Fibroblast of gingiva (primary cell): ENCODE measurements at regions not wholly inside any gene's neighbourhood (a gene's known extent, or its start where the extent isn't known, plus 50 kb on each side); places are given as distances from the start of the nearest gene placed in this dataset.
A peak's percentile ranks its signal among the peaks of the same experiment; 100 is the strongest.

Experiments used
- DNase-seq: peaks from one replicate; pipeline ENCODE4 v3.0.0-alpha.2; 2011; ENCODE audit warnings: low read depth

DNA sequence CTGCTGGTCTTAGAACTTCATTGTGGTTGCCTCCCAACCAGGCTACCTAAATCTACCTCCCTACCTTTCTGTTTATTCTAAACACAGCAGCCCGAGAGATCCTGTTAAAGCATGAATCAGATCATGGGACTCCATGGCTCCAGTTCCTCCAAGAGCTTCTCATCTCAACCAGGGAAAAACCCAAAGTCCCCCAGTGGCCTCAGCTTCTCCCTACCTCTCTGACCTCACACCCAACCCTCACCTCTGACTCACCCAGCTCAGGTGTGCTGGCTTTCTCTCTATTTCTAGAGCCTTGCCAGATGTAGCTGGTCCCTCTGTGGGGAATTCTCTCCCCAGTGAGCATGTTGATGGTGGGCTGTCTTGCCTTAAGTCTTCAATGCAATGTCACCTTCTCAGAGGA lies 93.8 kb upstream of the COPS8 start:
- no peak for DNase-seq

DNA sequence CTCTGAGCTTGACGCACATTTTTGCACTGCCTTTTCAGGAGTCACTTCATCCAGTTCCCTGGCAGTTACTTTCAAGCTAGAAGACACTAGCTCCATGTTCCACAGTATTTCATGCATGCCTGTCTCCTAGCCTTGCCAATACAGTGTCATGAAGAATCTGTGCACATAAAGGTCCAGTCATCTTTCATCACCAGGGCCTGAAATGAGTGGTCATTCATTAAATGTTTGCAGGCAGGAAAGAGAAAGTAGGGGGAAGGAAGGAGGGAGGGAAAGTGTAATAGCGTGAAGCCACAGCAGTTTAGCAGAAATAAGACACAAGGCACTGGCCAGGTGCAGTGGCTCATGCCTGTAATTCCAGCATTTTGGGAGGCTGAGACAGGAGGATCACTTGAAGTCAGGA lies 92.4 kb upstream of the COPS8 start:
- no peak for DNase-seq

DNA sequence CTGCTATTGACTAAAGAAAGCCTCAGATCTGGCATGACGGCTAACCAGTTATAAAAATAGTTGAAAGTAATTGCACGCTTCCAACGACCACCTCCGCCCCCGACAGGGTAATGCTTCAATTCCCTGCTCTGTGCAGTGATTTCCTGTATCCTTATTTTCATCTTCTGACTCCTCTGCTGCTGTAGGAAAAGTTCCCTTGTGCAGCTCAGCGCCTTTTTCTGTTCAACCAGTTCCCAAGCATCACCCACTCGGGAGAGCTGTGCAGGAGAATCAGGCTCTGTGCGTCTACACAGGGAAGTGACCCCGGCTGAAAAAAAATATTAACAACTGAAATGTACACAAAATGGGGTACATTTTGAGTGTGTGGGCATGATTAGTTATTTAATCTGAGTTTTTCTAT lies 91.3 kb upstream of the COPS8 start:
- DNase-seq, result no peak

DNA sequence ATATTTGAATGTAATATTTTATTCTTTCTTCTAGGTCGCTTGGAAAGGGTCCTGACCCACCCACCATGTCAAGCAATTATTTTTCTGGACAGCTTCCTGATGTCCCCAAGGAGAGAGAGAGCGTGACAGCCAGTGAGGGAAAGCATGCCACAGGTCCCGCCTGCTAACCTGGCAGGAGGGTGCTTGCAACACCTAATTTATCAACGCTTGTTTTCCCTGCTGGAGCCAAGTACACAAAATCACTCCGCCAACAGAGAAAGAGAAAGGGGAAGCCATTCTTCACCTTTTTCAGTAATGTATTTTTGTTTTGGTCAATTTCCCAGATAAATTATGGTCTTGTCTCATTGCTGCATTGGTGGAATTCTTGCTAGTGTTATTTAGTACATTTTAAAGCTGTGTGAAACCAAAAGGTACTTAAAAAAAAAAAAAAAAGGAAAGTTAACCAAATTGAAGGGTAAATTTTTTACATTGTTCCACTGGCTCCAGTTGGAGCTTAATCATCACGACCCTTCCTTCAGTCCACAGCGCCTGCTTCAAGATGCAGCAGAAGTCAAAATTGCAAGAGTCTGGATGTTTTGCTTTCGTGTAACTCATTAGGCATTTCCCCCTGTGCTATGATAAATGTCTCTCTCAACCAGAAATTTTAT lies 88.5 kb upstream of the COPS8 start:
- no peak for DNase-seq

DNA sequence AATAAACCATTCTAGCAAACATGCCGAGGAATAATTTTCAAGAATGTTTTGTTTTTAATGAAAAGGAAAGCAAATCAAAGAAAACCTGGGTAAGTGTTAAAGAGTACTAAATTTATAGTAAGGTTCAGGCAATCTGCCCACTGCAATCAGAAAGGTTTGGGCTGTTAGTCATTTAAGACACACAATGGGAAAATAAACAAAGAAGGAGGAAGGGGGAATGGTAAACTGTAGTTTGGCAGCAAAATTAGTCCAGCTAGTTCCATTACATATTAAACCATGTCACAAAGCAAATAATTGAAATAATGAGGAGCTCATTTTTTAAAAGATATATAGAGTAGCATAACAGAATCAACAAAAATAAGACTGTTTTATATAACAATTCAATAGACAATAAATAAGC lies 87.5 kb upstream of the COPS8 start:
- DNase-seq, result peak; percentile 23

DNA sequence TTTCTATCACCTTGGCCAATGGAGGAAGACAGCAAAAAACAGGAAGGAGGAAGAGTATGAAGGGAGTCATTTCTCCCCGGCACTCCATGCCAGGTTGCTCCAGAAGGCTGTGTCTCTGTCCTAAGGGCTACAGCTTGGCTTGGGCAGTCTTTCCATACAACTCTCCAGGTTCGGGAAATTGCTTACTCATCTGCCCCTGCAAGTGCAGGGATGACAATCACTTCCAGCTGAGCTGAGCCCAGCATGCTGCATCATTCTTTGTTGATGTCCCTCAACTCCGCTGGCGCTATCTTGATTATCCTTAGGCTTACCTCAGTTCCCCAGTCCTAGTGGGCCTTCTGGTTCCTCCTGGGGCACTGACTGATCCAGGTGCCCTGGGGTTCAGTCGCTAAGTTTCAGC lies 86.9 kb upstream of the COPS8 start:
- peak; percentile 14 for DNase-seq

DNA sequence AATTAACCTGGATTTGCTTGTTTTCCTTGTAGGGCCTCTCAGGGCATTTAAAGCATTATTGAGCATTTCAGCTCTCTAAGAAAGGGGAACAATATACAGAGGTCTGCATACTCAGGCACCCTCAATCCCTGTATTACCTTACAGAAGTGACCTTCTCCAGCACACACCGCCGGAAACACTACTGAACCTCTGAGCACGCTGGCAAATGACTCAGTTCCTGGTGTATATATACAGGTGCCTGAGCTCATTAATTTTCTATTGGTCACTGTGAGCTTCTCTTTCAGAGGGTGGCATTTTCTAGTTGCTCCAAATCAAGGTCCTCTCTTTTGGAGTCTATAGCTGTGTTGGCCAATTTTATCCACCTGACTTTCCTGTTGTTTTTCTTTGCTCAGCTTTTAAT lies 85.2 kb upstream of the COPS8 start:
- no peak for DNase-seq

DNA sequence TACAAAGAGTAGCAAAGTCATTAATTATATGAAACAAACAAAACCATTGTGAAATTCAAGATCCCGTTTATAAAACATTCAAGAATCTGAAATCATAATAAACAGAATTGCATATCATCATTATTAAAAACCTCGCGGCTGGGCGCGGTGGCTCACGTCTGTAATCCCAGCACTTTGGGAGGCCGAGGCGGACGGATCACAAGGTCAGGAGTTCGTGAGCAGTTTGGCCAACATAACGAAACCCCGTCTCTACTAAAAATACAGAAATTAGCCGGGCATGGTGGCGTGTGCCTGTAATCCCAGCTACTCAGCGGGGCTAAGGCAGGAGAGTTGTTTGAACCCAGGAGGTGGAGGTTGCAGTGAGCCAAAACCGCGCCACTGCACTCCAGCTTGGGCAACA lies 80.3 kb upstream of the COPS8 start:
- peak; percentile 14 for DNase-seq

DNA sequence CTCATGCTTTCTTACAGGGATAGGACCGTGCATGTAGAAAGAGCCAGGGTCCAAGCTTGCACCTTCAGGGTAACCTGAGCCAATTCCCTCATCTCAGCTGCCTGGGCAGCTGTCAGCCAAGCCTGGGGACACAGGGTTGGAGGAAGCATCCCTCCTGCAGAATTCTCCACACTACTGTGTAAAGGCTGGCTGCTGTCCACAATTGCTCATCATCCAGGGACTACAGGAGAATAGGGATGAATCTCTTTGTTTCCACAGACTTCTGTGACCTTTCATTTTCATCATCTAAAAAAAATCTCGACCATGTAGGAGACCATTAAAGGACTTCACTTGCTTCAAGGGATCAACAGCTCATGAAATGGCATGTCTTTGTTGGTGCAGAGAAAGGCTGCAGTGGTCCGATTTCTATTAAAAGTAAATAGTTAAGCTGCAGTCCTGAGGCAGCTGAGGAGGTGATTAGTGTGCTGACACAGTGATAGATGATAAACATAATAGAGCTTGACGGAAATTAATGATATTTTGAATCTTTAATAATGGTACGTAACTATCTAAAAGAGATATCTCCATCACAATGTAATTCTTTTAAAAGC lies 74.4 kb upstream of the COPS8 start:
- no peak for DNase-seq

DNA sequence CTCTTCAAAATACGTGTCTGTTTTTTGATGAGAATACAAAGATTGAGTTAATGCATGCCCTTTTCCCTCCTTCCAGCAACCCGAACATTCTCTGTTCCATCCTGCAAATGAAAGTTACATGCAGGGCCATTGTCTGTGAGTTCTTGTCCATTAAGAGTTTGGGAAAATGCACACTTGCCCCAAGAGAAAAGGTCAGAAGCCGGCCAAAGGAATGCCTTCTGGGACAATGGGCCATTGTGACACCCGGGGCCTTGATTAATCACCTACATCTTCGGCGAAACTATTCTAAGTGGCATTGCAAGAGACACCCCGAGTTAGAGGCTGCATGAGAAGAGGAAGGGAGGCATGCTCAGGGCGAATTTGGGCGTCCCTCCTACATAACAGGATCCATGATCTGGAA lies 73.7 kb upstream of the COPS8 start:
- no peak for DNase-seq

DNA sequence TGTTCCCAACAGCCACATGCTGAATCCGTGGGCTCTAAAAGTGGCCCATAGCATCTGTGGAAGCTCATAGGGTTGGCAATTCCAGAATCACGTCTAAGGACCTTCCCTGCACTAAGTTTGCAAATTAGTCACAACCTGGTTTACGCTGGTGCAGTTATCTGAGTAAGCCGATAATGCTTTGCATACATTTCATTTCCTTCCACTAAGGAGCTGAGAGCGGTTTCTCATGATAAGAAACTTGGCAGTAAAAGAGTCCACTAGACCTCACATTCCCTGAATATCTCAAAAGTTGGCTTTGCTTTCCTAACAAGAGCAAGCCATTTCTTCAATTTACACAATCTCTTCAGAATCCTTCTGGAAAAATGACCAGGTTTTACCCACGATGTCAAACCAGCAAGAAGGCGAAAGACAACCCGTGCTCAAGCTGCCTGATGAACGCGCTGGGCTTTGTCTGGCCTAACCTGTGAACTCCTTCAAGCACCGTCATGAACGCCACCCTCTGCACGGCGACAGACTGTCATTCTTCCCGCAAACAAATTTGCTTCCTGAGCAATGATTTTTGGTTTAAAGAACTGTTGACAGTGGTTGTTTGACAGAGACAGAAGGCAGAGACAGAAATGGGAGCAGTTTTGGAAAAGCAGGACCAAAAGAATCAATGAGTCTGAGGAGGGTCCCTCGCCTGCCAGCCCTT lies 73.0 kb upstream of the COPS8 start:
- no peak for DNase-seq

DNA sequence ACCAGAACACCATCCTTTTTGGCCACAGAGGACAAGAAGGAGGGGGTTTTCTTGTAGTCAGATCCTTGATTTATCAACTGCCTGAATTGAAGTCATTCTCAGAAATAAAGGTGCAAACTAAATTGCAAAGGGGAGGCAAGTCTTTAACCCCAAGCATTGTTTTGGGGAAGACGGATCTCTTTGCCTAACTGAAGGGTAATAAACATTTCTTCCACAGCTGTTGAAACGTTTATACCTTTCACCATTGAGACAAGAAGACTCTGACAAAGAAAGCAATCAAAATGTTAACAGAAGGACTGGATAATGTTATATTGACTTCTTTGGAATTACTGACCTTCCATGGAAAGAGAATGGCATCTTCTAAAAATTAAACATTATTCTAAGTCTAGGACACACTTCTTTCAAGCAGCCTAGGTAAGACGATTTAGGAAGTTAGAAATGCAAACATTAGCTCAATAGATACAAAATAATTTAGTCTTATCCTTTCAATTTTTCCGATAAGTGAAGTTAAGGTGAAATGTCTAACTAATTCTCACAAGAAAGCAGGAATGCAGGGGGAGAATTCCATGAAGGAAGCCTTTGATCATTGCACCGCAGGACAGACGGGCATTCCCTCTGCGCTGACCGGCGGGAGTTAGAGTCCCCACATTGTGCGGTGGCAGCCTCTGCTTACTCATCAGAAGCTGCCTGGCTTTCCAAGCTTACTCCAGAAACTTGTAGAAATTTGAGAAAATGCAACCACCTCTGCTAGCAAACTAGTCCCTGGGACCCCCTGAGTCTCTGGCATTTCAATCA lies 69.4 kb upstream of the COPS8 start:
- DNase-seq, result no peak

DNA sequence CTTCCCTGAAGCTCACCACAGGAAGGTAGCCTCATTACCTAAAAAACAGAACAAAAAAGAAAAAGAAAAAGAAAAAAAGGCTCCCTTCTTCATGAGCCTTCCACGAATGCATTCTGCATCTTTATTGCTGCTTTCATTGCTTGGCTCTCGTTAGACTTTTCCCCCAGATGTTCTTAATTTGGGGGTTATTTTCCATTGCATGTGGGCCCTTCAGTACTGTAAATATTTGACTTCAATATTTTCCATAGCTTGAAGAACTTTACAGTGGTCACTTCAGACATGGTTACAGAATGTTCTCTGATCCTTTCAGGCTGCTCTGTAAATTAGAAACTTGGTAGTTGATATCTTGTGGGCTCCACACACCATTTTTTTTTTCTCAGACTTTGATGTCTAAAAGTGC lies 65.6 kb upstream of the COPS8 start:
- peak; percentile 79 for DNase-seq

DNA sequence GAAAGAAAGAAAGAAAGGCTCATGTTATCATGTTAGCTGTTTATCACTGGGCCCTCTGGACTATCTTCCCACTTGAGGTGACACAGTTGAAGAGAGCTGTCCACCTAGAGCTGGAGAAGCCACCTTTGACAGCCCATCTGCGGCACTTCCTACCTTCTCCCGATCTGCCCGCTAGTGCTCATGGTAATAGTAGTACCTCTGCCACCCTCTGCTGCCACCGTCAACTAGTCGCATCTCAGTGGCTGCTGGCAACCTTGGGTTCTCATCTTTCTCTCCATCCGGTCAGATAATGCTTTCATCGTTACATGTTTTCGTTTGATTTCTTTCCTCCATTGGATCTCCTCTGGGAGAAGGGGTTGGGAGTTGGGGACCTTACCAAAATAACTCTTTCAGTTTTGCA lies 63.2 kb upstream of the COPS8 start:
- no peak for DNase-seq

DNA sequence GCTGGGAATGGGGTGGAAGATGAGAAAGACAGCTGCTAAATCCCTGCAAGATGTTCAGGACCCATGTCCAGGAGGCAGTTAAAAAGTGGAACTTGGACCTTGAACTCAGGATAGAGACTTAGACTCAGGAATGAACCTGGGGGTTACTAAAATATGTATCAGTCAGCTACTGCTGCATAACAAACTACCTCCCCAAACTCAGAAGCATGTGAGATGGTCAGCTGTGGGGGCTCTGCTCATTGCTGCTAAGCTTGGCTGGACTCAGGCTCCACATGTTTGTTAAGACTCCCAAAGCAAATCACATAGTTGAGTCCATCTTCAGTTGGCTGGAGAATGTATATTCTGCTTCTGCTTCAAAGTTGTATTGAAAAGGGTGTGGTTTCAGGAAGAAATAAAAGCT lies 61.4 kb upstream of the COPS8 start:
- no peak for DNase-seq

DNA sequence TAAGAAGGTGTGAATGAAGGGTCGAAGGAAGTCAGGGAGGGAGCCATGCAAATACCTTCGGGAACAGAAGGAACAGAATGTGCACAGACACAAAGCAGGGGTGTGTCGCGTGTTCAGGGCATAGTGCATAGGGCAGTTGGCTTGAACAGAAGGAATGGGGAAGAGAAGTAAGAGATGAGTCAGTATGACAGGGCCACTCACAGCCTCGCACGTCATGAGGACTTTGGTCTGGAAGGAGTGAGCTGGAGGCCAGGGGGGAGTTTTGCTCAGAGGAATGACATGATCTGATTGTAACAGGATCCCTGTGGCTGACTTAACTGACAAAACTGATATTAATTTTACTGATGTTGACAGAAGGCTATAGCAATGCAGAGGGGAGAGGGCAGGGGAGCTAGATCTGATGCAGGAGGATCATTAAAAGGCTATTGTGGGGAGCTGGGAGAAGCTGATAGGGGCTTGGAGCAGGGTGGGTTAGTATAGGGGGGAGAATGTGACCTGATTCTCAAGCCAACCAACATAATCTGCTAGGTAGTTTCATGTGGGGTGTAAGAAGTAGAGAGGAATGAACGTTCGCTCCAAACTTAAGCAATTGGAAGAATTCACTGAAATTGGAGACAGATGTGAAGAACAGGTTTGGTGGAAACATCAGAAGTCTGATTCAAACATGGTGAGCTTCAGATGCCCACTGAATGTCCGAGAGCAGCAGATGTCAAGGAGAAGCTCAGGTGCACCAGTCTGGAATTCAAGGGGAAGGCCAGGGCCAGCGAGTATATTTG lies 60.4 kb upstream of the COPS8 start:
- DNase-seq, result peak; percentile 76

DNA sequence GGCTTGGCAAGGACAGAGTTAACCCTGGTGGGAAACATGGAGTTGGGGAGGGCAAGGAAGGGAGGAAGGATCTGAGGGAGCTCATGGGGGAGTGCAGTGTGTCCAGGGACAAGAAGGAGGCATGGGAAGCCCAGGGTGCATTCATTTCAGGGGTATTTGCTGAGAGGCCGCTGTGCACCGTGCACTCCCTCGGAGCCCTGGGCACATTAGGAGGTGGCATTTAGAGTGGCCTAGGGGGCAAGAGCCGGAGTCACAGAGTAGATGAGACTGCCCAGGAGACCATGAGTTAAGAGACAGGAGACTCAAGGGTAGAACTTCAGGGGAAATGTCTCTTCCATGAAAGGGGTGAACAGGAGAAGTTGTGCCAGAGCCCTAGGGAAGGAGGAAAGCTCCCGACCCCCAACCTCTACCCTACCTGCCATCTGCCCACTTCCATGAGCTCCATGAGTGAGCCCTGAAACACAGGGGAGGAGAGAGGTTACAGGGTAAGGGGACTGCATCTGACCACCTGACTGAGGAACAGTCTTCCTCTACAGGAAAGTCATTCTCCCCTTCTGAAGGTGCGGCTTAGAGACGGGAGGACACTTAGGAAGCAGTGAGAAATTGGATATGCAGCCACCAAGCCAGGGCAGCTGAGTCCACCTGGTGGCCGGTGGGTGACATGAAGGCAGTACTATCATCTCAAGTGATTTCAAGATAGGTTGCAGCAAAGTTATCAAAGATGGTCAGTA lies 58.5 kb upstream of the COPS8 start:
- DNase-seq, result peak; percentile 64

DNA sequence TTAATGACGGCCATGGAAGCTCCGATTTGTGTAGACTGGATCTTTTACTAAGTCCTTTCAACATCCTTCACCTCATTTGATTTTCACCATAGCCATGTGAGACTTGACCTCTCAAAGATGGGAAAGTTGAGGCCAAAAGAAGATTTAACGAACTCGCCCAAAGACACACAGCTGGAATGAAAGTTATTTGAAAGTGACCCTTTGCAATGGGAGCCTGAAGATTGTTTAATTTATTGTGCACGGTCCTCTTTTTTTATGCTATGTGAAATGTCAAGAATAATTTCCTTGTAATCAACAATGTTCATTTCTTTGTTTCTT lies 58.0 kb upstream of the COPS8 start:
- DNase-seq, result no peak

DNA sequence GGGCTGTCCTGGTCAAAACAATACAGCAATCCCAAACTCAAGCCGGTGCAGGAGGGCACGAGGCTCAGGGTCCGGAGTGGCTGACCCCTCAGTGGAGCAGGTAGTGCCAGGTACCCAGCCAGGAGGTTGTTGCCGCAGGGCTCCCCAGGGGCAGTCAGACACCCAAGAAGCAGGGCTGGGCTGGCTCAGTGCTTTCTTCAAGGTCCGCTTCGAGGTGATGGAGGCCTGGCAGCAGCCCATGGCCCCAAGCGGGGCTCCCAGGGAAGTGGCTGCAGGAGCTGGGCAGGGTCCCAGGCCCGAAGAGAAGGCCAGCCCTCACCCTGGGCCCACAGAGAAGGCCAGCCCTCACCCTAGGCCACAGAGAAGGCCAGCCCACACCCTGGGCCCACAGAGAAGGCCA lies 55.3 kb upstream of the COPS8 start:
- DNase-seq, result no peak

DNA sequence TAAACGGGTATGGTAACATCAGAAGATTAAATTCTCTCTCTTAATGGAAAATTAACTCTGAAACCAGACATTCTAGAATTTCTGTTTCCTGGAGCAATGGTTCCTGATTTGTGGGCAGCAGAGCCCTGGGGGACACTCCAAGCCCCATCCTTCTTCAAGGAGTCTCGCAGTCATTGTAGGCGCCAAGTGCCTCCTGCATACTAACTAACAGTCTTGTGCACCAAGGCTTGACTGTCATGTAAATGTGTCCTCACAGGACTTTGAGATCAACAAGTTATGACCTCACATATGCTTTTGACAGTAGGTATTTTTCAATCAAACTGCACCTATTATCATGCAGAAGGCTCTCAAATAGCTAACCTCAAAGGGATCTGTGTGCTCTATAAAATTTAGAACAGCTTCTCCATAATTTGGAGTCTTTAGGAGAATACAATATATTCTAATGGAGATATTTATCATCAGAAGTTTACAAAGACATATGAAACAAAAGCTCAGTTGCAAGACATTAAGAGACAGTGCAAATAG lies 52.1 kb upstream of the COPS8 start:
- no peak for DNase-seq

DNA sequence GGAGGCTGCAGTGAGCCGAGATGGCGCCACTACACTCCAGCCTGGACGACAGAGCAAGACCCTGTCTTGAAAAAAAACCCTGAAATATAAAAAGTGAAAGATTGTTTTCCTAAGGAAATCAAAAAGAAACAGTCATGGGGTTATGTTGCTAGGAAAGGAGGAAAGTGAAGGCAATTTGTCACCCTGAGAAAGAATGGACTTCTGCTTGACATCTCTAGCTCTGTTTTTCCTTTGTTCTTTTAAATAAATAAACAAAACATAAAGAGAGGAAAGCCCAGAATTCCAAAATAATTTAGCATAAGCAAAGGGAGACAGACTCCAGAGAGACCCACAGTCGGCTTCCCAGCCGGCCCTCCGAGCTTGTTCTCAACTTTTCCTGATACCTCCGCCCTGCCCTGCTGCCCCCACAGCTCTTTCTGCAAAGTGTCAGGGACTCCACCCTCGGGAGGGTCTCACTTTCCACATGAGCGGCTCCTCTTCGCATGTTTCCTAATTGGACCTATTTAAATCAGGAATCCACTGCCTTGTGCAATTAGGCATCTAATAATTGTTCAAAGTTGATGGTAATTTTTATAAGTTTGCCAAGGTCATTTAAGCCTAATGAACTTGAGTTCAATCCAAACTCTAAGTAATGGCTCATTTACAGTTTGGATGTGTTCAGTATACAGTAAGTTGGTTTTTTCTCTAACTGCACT lies 49.8 kb upstream of the COPS8 start:
- DNase-seq, result no peak
